ENCODE measurements at regions not wholly inside any gene's neighbourhood (a gene's known extent, or its start where the extent isn't known, plus 50 kb on each side); places are given as distances from the start of the nearest gene placed in this dataset.
A peak's percentile ranks its signal among the peaks of the same experiment; 100 is the strongest.

GRCh38 chr1:218553197-218553596, 208.1 kb downstream of the TGFB2 start:
- H3K4me3 ChIP-seq (ENCODE audit: low read depth, low read length) = no peak overlapping the region
- DNase-seq (ENCODE audit: low read depth) = peak; percentile 38
- TF ChIP-seq, protein P1, sequence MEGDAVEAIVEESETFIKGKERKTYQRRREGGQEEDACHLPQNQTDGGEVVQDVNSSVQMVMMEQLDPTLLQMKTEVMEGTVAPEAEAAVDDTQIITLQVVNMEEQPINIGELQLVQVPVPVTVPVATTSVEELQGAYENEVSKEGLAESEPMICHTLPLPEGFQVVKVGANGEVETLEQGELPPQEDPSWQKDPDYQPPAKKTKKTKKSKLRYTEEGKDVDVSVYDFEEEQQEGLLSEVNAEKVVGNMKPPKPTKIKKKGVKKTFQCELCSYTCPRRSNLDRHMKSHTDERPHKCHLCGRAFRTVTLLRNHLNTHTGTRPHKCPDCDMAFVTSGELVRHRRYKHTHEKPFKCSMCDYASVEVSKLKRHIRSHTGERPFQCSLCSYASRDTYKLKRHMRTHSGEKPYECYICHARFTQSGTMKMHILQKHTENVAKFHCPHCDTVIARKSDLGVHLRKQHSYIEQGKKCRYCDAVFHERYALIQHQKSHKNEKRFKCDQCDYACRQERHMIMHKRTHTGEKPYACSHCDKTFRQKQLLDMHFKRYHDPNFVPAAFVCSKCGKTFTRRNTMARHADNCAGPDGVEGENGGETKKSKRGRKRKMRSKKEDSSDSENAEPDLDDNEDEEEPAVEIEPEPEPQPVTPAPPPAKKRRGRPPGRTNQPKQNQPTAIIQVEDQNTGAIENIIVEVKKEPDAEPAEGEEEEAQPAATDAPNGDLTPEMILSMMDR (IDR thresholded peaks at IDR 0.05; ENCODE audit: insufficient read depth, low read length) = peak; percentile 39

DNA sequence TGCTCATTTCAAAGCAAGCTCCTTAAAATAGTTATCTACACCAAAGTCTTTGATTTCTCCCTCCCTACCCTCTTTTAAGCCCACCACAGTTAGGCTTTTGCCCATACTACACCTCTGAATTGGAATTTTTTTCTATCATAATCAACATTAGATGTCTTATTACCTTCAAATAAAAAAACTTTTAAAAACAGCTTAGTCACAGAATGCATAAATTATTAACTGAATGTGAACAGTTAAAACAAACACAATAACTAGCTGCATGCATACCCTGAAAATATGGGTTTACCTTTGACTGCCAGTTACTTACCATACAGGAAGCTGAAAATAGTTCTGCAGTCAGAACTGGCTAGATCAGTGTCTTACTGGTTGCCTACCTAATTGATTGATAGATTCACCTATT, 210.9 kb downstream of the TGFB2 start:
- TF ChIP-seq, protein P1 (IDR thresholded peaks at IDR 0.05; ENCODE audit: insufficient read depth, low read length) = no peak
- no peak for DNase-seq (ENCODE audit: low read depth)
- H3K4me3 ChIP-seq (ENCODE audit: low read depth, low read length) = no peak overlapping the region

DNA sequence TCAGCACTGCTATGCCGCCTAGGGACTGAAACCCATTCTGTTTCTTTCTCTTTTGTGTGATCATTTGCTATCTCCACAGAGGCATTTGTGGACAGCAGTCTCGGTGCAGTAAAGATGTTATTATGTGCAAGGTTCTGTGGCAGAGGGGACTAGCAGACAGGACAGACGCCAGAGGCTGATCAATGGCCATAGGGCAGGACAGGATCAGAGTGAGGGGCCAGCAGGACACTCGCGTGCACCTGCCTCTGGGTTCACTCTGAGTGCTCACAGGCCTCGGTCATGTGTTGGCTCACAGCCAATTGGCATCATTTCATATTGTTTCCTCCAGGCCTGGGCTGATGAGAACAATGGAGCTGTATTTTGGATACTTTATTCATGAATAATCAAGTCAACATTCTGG, 212.6 kb downstream of the TGFB2 start:
- TF ChIP-seq, protein P1 (IDR thresholded peaks at IDR 0.05; ENCODE audit: insufficient read depth, low read length) = no peak
- DNase-seq (ENCODE audit: low read depth) = peak; percentile 80
- no peak overlapping the region for H3K4me3 ChIP-seq (ENCODE audit: low read depth, low read length)

DNA sequence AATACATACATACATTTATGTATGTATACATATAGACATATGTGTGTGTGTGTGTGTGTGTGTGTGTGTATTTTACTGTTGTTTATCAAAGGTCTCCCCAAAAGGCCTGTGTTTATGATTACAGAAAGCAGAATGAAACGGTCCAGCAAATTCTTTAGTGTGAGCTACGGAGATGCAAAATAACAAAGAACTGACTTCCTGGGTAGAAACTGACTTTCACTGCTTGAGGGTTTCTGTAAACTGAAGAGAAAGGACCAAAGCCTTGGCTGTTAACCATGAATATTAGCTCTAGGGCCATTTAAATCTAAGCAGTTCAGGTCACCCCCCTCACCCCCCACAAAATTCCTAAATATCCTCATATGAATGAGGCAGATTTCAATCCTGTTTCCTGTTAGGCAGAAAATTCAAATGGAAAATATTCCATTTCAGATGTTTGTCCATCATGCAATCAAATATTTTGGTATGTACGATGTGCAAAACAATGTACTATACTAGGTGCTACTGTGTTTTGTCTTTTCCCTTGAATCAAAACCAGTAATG, 213.2 kb downstream of the TGFB2 start:
- DNase-seq (ENCODE audit: low read depth) = no peak
- TF ChIP-seq, protein P1 (IDR thresholded peaks at IDR 0.05; ENCODE audit: insufficient read depth, low read length) = no peak
- H3K4me3 ChIP-seq (ENCODE audit: low read depth, low read length) = no peak overlapping the region

DNA sequence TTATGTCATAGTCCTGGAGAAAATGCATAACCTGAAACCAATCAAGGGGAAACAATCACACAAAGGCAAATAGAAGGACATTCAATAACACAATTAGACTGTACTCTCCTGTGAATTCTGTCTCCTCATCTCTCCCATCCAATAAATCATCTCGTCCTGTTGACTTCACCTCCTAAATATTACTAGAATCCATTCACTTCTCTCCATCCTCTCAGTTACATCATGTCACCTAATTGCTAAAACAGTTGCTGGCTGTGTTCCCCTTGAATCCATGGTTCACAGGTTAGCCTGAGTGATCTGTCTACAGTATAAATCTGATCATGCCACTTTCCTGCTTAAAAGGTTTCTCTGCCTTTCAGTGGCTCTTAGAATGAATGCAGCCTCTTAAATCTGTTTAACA, 220.2 kb downstream of the TGFB2 start:
- no peak overlapping the region for H3K4me3 ChIP-seq (ENCODE audit: low read depth, low read length)
- no peak for DNase-seq (ENCODE audit: low read depth)
- TF ChIP-seq, protein P1 (IDR thresholded peaks at IDR 0.05; ENCODE audit: insufficient read depth, low read length) = no peak

DNA sequence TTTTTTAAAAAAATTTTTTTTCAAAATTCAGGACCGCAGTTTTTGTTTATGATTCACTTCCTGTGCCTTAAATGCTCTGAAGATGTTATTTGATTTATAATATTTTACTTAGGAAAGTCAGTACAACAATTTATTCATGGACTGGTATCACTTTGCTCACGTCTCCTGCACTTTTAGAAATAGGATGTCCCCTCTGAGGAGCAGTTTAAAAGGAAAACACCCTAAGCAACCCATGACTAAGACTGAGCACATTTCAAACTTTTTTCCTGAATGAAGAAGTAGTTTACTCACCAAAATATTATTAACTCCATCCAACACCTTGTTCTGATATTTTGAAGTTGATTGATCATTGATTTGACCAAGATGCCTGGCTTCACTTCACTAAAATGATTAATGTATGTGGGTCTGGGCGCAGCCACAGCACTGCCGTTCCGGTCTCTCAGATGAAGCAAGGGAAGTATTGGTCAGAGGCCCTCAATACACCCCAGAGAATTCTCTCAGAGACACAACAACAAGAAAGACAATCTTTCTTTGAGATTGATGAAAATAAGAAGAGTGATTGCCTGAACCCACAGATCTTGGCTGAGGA, 223.9 kb downstream of the TGFB2 start:
- H3K4me3 ChIP-seq (ENCODE audit: low read depth, low read length) = no peak overlapping the region
- TF ChIP-seq, protein P1 (IDR thresholded peaks at IDR 0.05; ENCODE audit: insufficient read depth, low read length) = no peak
- DNase-seq (ENCODE audit: low read depth) = no peak

DNA sequence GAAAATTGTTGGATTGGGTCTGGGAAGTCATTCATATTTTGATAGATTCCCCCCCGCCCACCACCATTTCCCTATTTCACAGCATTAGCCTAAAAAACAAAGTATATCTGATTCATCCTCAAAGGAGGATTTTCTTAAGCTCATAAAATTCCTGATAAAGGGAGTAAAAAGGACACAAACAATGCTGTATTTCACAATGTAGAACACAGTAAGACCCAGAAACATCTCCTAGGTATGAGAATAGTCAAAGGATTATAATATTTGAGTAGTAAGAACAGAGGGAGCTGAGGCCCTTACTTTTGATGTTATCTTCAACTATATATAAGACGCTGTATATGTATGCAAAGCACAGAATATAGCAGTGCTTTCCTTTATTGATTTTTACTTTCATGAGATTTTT, 225.3 kb downstream of the TGFB2 start:
- TF ChIP-seq, protein P1 (IDR thresholded peaks at IDR 0.05; ENCODE audit: insufficient read depth, low read length) = no peak
- H3K4me3 ChIP-seq (ENCODE audit: low read depth, low read length) = no peak overlapping the region
- DNase-seq (ENCODE audit: low read depth) = no peak

Measured in fibroblast of the aortic adventitia (primary cell).